Neuronal stem cell (in vitro differentiated cells): ENCODE measurements at regions not wholly inside any gene's neighbourhood (a gene's known extent, or its start where the extent isn't known, plus 50 kb on each side); places are given as distances from the start of the nearest gene placed in this dataset.

ENCODE experiments used
- DNase-seq: peaks from one replicate; pipeline ENCODE4 v3.0.0-alpha.2; 2013; ENCODE audit warnings: low spot score
- H2AFZ ChIP-seq: one replicate; pipeline ENCODE4 v1.6.1; 2013; ENCODE audit warnings: mild to moderate bottlenecking, low read length, inconsistent platforms
- H2AK5ac ChIP-seq: 2 replicates; pipeline ENCODE4 v1.6.1; 2013; ENCODE audit warnings: low read depth, mild to moderate bottlenecking, inconsistent platforms, low read length, moderate library complexity, mixed read lengths
- H2BK120ac ChIP-seq: 2 replicates; pipeline ENCODE4 v1.6.1; 2013; ENCODE audit warnings: low read depth, mild to moderate bottlenecking, inconsistent platforms, low read length, moderate library complexity, mixed read lengths
- H2BK12ac ChIP-seq: one replicate; pipeline ENCODE4 v1.6.1; 2013; ENCODE audit warnings: low read length, inconsistent platforms
- H2BK15ac ChIP-seq: 2 replicates; pipeline ENCODE4 v1.6.1; 2013; ENCODE audit warnings: mild to moderate bottlenecking, low read length, inconsistent platforms, mixed read lengths
- H2BK5ac ChIP-seq: one replicate; pipeline ENCODE4 v1.6.1; 2013; ENCODE audit warnings: inconsistent platforms, mild to moderate bottlenecking, low read length, moderate library complexity
- H3K14ac ChIP-seq: one replicate; pipeline ENCODE4 v1.6.1; 2013; ENCODE audit warnings: low read length, inconsistent platforms
- H3K18ac ChIP-seq: 2 replicates; pipeline ENCODE4 v1.6.1; 2013; ENCODE audit warnings: low read length, inconsistent platforms
- H3K23ac ChIP-seq: 2 replicates; pipeline ENCODE4 v1.6.1; 2013; ENCODE audit warnings: low read depth, mild to moderate bottlenecking, mixed read lengths, low read length, inconsistent platforms; ENCODE audit not compliant: poor library complexity
- H3K27ac ChIP-seq: replicated peaks from 3 replicates; pipeline ENCODE4 v1.5.1; 2013; ENCODE audit warnings: low read length, inconsistent platforms
- H3K27me3 ChIP-seq, 3 experiments: 2 replicates each; pipeline ENCODE4 v1.6.1; 2013; ENCODE audit warnings: low read length in 3 of 3, mild to moderate bottlenecking in 2 of 3, inconsistent platforms in 1 of 3, low read depth in 1 of 3, mixed read lengths in 1 of 3, moderate library complexity in 1 of 3; ENCODE audit not compliant: control insufficient read depth in 3 of 3, insufficient read depth in 3 of 3
- H3K36me3 ChIP-seq, 2 donors: replicated peaks in 1 of 2; 2 replicates each; pipeline ENCODE4 v1.6.1; 2013; ENCODE audit warnings: low read length in 2 of 2; ENCODE audit not compliant: control insufficient read depth in 2 of 2, insufficient read depth in 2 of 2
- H3K4ac ChIP-seq: 2 replicates; pipeline ENCODE4 v1.6.1; 2013; ENCODE audit warnings: inconsistent platforms, mild to moderate bottlenecking, low read length, moderate library complexity
- H3K4me1 ChIP-seq, 2 donors: 1 replicate in 1 of 2; 2 replicates in 1 of 2; pipeline ENCODE4 v1.6.1; 2013; ENCODE audit warnings: low read length in 2 of 2, low read depth in 1 of 2; ENCODE audit not compliant: control insufficient read depth in 2 of 2, insufficient read depth in 1 of 2
- H3K4me2 ChIP-seq: one replicate; pipeline ENCODE4 v1.6.1; 2013; ENCODE audit warnings: mild to moderate bottlenecking, low read length, inconsistent platforms; ENCODE audit not compliant: insufficient read depth, poor library complexity, severe bottlenecking
- H3K4me3 ChIP-seq, 2 donors: 2 replicates each; pipeline ENCODE4 v1.5.1; 2013; ENCODE audit warnings: low read length in 2 of 2, mild to moderate bottlenecking in 2 of 2, inconsistent platforms in 1 of 2, moderate library complexity in 1 of 2
- H3K79me1 ChIP-seq: one replicate; pipeline ENCODE4 v1.6.1; 2013; ENCODE audit warnings: low read depth, mild to moderate bottlenecking, inconsistent platforms, low read length, moderate library complexity
- H3K9ac ChIP-seq: one replicate; pipeline ENCODE4 v1.6.1; 2013; ENCODE audit warnings: mild to moderate bottlenecking, low read depth, low read length, inconsistent platforms; ENCODE audit not compliant: poor library complexity
- H3K9me3 ChIP-seq, 2 donors: replicated peaks in 1 of 2; 2 replicates each; pipeline versions ENCODE3 to v1.6.1; 2013; ENCODE audit warnings: low read length in 2 of 2, mild to moderate bottlenecking in 2 of 2, inconsistent platforms in 1 of 2, low read depth in 1 of 2, mixed read lengths in 1 of 2, moderate library complexity in 1 of 2; ENCODE audit not compliant: control insufficient read depth in 2 of 2, insufficient read depth in 1 of 2
- H4K8ac ChIP-seq: one replicate; pipeline ENCODE4 v1.6.1; 2013; ENCODE audit warnings: low read depth, mild to moderate bottlenecking, inconsistent platforms, low read length, moderate library complexity
- H4K91ac ChIP-seq: one replicate; pipeline ENCODE4 v1.6.1; 2013; ENCODE audit warnings: low read length, low read depth, mild to moderate bottlenecking, inconsistent platforms; ENCODE audit not compliant: poor library complexity
- WGBS, 2 donors: extraction: QIAGEN DNeasy Blood & Tissue Kit; methylation state at CpG; one replicate each; pipeline ENCODE4 v1.1.7; 2013; ENCODE audit warnings: missing lambda C conversion rate in 2 of 2, mixed read lengths in 1 of 2; ENCODE audit not compliant: insufficient read length in 2 of 2, insufficient replicate concordance in 1 of 2; ENCODE audit errors: extremely low coverage in 2 of 2; 5-methylcytosine and 5-hydroxymethylcytosine counted together

DNA sequence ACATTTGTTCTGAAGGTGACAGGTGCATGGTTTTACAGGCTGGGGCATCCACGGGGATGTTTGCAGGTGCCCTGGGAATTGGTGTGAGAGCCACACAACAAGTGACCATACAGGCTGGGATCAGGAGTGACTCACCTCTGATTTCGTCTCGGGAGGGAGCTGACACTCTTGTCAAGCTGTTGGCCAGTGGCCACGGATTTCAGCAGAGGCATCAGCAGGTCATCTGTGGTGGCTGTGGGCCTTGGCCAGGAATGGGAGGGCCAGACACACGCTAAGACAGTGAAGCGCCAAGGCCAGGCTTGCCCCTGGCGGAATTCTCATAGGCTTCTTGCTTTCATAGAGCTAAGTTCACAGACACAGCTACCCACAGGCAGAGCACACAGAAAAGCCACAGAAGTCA is 108.6 kb downstream of the HSPH1 start:
- H2BK5ac ChIP-seq: no peak overlapping the region
- no CpG with 5 or more reads among the region's 7 CpGs for WGBS, 2 donors
- no peak overlapping the region for H3K27ac ChIP-seq
- H2AK5ac ChIP-seq: no peak overlapping the region
- peaks cover 0 to 3% (median 0%) of the 10 kb centered on the region in 3 experiments for H3K27me3 ChIP-seq
- H3K18ac ChIP-seq: no peak overlapping the region
- DNase-seq: no peak
- peaks cover 0 to 3% of the 10 kb centered on the region in 2 donors for H3K4me1 ChIP-seq
- no peak overlapping the region for H3K4me2 ChIP-seq
- H3K79me1 ChIP-seq: no peaks in the 10 kb centered on the region
- no peak overlapping the region for H2BK15ac ChIP-seq
- no peak overlapping the region for H2AFZ ChIP-seq
- H3K36me3 ChIP-seq: no peaks in the 10 kb centered on the region
- no peaks in the 10 kb centered on the region for H3K9me3 ChIP-seq
- H3K23ac ChIP-seq: no peak overlapping the region
- no peak overlapping the region for H3K4ac ChIP-seq
- no peak overlapping the region for H3K9ac ChIP-seq
- H2BK12ac ChIP-seq: peak overlapping the region; percentile 61
- H3K14ac ChIP-seq: no peak overlapping the region
- H2BK120ac ChIP-seq: no peak overlapping the region
- H4K91ac ChIP-seq: no peak overlapping the region
- H3K4me3 ChIP-seq: no peak overlapping the region
- no peak overlapping the region for H4K8ac ChIP-seq

DNA sequence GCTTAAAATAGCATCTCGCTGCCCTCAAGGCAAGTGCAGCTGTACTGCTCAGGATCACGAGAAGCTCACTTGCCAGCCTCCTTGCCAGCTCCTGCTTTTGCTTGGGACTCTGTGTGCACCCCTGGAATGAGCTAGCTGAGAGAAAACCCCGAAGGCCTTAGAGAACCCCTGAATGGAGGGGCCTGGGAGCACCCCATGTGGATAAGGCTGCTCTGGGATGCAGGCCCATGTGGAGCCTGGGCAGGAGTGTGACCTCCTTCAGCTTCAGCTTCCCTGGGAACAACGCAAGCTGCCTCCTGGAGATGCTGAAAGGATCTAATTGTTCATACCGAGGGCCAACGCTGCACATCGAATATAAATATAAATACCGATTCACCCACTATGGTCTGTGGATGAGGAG is 109.2 kb downstream of the HSPH1 start:
- H2BK120ac ChIP-seq: no peak overlapping the region
- H3K18ac ChIP-seq: no peak overlapping the region
- no peak overlapping the region for H4K8ac ChIP-seq
- no peak overlapping the region for H2AFZ ChIP-seq
- H3K4me1 ChIP-seq: peaks cover 0 to 3% of the 10 kb centered on the region in 2 donors
- no peak overlapping the region for H3K4ac ChIP-seq
- H2AK5ac ChIP-seq: no peak overlapping the region
- no peak overlapping the region for H2BK15ac ChIP-seq
- H4K91ac ChIP-seq: no peak overlapping the region
- no peak for DNase-seq
- H3K23ac ChIP-seq: no peak overlapping the region
- H3K79me1 ChIP-seq: no peaks in the 10 kb centered on the region
- H3K9me3 ChIP-seq: no peaks in the 10 kb centered on the region
- H3K4me2 ChIP-seq: no peak overlapping the region
- no peak overlapping the region for H2BK5ac ChIP-seq
- H3K36me3 ChIP-seq: no peaks in the 10 kb centered on the region
- no peak overlapping the region for H3K9ac ChIP-seq
- no peak overlapping the region for H3K4me3 ChIP-seq
- H3K27me3 ChIP-seq: peaks cover 0 to 3% (median 0%) of the 10 kb centered on the region in 3 experiments
- no peak overlapping the region for H3K27ac ChIP-seq
- WGBS, 2 donors: no CpG with 5 or more reads among the region's 8 CpGs
- H2BK12ac ChIP-seq: no peak overlapping the region
- H3K14ac ChIP-seq: no peak overlapping the region

DNA sequence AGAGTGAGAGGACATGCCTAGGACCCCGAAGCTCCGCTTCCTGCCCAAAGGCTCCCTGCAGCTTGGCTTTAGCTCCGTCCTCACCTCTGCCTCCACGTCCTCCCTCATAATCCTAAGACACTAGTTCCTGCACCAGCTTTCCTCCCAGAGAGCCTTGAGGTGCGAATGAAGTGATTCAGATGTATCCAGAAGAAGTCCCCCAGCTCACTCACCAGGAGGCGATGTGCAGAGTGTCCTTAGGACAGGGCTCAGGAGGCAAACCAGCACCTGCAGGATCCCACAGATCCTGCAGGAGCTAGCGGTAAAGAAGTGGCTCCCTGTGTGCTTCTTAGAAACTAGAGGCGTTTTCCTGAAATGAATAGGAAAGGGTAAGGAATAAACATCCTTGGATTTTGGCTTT is 109.7 kb downstream of the HSPH1 start:
- Histone ChIP-seq H3K23ac (no peak overlapping the region), H3K4me2 (no peak overlapping the region), H3K79me1 (no peaks in the 10 kb centered on the region), H3K14ac (no peak overlapping the region), H3K27me3 (peaks cover 0 to 3% (median 0%) of the 10 kb centered on the region in 3 experiments), H2BK120ac (no peak overlapping the region), H2AK5ac (no peak overlapping the region), H2AFZ (no peak overlapping the region), H3K4ac (no peak overlapping the region), H3K27ac (no peak overlapping the region), H2BK5ac (no peak overlapping the region), H4K91ac (no peak overlapping the region), H3K9me3 (no peaks in the 10 kb centered on the region), H3K18ac (no peak overlapping the region), H2BK15ac (no peak overlapping the region), H2BK12ac (no peak overlapping the region), H4K8ac (no peak overlapping the region), H3K9ac (no peak overlapping the region), H3K4me3 (no peak overlapping the region), H3K4me1 (peaks cover 0 to 5% of the 10 kb centered on the region in 2 donors), H3K36me3 (no peaks in the 10 kb centered on the region)
- no peak for DNase-seq
- WGBS, 2 donors: no CpG with 5 or more reads among the region's 8 CpGs

DNA sequence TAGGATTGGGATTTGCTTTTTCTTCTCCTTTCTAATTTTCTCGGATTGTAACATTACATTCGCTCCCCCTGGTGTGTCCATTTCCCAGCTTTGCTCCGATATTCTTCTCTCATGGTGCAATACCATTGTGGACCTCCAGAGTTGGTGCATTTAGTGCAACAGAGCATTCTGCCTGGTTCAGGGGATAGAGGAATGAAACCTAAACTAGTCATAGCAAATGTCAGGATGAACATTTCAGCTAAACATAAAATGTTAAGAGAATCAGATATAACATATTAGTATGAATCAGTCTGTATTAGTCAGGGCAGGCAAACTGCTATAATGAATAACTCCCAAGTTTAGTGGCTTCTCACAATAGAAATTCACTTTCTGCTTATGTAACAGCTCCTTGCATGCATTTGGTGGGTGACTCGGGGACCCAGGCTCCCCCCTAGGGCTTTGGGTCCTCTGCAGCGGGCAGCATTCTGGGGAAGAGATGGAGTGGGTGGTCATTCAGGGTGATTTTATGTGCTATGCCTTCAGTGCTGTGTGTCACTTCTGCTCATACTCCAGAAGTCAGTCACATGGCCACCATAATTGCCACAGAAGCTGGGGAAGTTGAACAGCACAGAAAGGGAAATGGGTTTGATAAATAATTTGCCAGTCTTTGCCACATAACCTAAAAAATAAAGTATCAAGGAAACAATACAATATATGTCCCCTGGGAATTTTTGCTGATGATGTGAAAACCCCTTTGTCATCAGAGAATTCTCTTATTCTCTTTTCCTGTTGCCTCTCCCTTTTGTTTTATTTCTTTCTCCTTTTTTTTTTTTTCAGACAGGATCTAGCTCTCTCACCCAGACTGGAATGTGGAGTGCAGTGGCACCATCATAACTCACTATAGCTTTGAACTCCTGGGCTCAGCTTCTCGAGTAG is 111.0 kb downstream of the HSPH1 start:
- H4K91ac ChIP-seq: no peak overlapping the region
- no peaks in the 10 kb centered on the region for H3K79me1 ChIP-seq
- H3K36me3 ChIP-seq: no peaks in the 10 kb centered on the region
- WGBS, 2 donors: no CpG with 5 or more reads among the region's 6 CpGs
- no peak for DNase-seq
- H4K8ac ChIP-seq: no peak overlapping the region
- H2AFZ ChIP-seq: no peak overlapping the region
- H3K18ac ChIP-seq: no peak overlapping the region
- H3K4ac ChIP-seq: no peak overlapping the region
- no peaks in the 10 kb centered on the region for H3K9me3 ChIP-seq
- no peak overlapping the region for H3K9ac ChIP-seq
- H3K4me2 ChIP-seq: no peak overlapping the region
- H3K4me1 ChIP-seq: peaks cover 0 to 9% of the 10 kb centered on the region in 2 donors
- no peak overlapping the region for H2BK15ac ChIP-seq
- H2BK5ac ChIP-seq: no peak overlapping the region
- H2BK12ac ChIP-seq: no peak overlapping the region
- no peak overlapping the region for H3K4me3 ChIP-seq
- H3K27me3 ChIP-seq: peaks cover 0 to 3% (median 0%) of the 10 kb centered on the region in 3 experiments
- no peak overlapping the region for H2BK120ac ChIP-seq
- no peak overlapping the region for H3K23ac ChIP-seq
- H3K27ac ChIP-seq: no peak overlapping the region
- H2AK5ac ChIP-seq: no peak overlapping the region
- no peak overlapping the region for H3K14ac ChIP-seq
